SK-N-MC (cell line): ENCODE measurements at regions not wholly inside any gene's neighbourhood (a gene's known extent, or its start where the extent isn't known, plus 50 kb on each side); places are given as distances from the start of the nearest gene placed in this dataset.
"Not testable (repeated sequence)": the region's sequence is repeated elsewhere in the genome, so short reads cannot be mapped to it uniquely, and the experiment has no call there.

Experiments
- EZH2 ChIP-seq: fragments of 200-600 bp; sonication (generic); IDR thresholded peaks from one replicate; pipeline ENCODE4 v1.6.1; 2017; ENCODE audit warnings: antibody characterized with exemption
- FOXP2 ChIP-seq: optimal IDR thresholded peaks from 2 replicates; pipeline ENCODE3; 2011; ENCODE audit warnings: mild to moderate bottlenecking, moderate library complexity; ENCODE audit not compliant: insufficient read depth; ENCODE audit errors: extremely low read length, control extremely low read depth
- POLR2AphosphoS5 ChIP-seq: IDR thresholded peaks from 2 replicates; pipeline ENCODE4 v1.6.1; 2012; ENCODE audit warnings: mild to moderate bottlenecking, low read depth, low read length, borderline replicate concordance

GRCh38 chr15:96058852-96059103 is 271.7 kb upstream of the NR2F2 start:
- not testable (repeated sequence) for TF ChIP-seq EZH2, POLR2AphosphoS5, FOXP2
